ENCODE measurements at regions not wholly inside any gene's neighbourhood (a gene's known extent, or its start where the extent isn't known, plus 50 kb on each side); places are given as distances from the start of the nearest gene placed in this dataset.

DNA sequence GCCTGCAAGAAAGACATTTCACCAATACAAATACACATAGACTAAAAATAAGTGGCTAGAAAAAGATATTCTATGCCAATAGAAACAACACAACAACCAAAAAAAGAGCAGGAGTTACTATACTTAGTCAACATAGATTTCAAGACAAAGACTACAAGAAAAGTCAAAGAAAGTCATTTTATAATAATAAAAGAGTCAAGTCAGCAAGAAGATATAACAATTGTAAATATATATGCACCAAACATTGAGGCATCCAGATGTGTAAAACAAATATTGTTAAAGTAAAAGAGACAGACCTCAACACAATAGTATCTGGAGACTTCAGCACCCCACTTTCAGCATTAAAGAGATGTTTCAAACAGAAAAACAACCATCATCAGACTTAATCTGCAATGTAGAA lies 104.6 kb downstream of the AMY1C start:
- no peak for DNase-seq (ENCODE audit: low read depth)
- TF ChIP-seq, protein P1, sequence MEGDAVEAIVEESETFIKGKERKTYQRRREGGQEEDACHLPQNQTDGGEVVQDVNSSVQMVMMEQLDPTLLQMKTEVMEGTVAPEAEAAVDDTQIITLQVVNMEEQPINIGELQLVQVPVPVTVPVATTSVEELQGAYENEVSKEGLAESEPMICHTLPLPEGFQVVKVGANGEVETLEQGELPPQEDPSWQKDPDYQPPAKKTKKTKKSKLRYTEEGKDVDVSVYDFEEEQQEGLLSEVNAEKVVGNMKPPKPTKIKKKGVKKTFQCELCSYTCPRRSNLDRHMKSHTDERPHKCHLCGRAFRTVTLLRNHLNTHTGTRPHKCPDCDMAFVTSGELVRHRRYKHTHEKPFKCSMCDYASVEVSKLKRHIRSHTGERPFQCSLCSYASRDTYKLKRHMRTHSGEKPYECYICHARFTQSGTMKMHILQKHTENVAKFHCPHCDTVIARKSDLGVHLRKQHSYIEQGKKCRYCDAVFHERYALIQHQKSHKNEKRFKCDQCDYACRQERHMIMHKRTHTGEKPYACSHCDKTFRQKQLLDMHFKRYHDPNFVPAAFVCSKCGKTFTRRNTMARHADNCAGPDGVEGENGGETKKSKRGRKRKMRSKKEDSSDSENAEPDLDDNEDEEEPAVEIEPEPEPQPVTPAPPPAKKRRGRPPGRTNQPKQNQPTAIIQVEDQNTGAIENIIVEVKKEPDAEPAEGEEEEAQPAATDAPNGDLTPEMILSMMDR (IDR thresholded peaks at IDR 0.05; ENCODE audit: insufficient read depth, low read length, poor library complexity, severe bottlenecking), result no peak
- Histone ChIP-seq H3K36me3 (ENCODE audit: control insufficient read depth, insufficient read depth, low read length) (no peaks in the 10 kb centered on the region), H3K27me3 (ENCODE audit: control insufficient read depth, insufficient read depth, low read length) (no peaks in the 10 kb centered on the region), H3K4me3 (ENCODE audit: low read depth, low read length) (no peak overlapping the region)

DNA sequence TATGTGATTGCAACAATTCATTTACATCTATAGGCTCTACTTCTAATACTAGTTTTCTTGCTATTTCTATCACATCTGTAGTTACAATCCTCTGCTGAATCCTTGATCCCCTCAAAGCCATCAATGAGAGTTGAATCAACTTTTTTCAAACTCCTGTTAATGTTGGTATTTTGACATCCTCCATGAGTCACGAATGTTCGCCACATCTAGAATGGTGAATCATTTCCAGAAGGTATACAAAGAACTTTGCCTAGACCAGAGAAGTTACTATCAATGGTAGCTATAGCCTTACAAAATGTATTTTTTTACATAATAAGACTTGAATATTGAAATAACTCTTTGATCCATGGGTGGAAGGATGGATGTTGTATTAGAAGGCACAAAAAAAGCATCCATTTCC lies 110.0 kb downstream of the AMY1C start:
- TF ChIP-seq, protein P1 (IDR thresholded peaks at IDR 0.05; ENCODE audit: insufficient read depth, low read length, poor library complexity, severe bottlenecking), result no peak
- no peak overlapping the region for H3K4me3 ChIP-seq (ENCODE audit: low read depth, low read length)
- no peaks in the 10 kb centered on the region for H3K36me3 ChIP-seq (ENCODE audit: control insufficient read depth, insufficient read depth, low read length)
- DNase-seq (ENCODE audit: low read depth), result no peak
- no peaks in the 10 kb centered on the region for H3K27me3 ChIP-seq (ENCODE audit: control insufficient read depth, insufficient read depth, low read length)

DNA sequence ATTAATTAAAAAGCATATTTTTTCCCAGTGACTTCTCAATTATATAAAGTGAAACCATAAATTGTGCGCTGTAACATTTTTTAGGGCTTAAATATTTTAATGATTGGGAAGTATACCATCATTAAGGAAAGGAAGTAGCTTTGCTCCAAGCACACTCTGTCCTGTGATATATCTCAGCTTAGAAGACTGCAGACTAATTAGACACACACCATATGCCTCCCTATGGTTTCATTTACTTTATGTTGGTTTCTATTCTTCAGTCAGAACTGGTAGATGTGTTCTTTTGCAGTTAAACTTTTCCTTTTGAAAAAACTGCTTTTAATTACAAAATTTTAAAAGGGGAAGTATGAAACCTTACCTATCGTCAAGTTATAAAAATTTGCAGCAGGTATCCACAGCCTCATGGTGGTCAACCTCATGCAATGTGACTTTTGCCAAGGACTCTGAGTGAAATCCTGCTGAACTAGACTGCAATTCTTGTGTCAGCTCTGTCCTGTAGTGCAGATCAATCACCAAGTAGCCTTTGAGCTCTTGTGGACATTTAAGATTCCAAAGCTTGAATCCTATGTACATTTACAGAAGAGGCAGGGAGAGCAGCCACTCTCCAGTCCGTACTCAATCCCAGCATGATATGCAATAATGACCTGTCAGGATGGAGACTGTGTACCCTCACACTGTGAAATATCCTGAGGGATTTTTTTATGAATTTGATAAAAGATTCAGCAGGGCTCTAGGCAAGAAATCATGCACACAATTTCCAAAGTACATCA lies 149.1 kb downstream of the AMY1C start:
- Histone ChIP-seq H3K4me3 (ENCODE audit: low read depth, low read length) (no peak overlapping the region), H3K36me3 (ENCODE audit: control insufficient read depth, insufficient read depth, low read length) (no peaks in the 10 kb centered on the region), H3K27me3 (ENCODE audit: control insufficient read depth, insufficient read depth, low read length) (no peaks in the 10 kb centered on the region)
- no peak for DNase-seq (ENCODE audit: low read depth)
- TF ChIP-seq, protein P1 (IDR thresholded peaks at IDR 0.05; ENCODE audit: insufficient read depth, low read length, poor library complexity, severe bottlenecking), result no peak

DNA sequence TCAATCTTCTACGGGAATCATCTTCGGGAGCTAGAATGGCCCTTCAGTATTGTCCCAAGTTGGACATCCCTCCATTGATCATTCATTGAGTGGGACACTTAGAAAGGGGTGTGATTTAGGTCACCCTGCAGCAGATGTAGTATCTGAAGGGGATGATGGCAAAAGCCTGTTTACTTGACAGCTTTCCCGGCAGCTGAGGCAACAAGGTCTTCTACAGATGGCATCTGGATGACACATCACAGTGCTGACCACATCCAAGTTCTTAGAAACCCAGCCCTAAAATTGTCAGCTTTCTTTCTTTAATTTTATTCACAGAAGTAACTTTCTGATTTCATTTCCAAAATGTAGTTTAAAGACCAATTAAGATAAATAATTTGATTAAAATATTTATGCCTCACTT lies 150.3 kb downstream of the AMY1C start:
- no peak overlapping the region for H3K4me3 ChIP-seq (ENCODE audit: low read depth, low read length)
- no peaks in the 10 kb centered on the region for H3K27me3 ChIP-seq (ENCODE audit: control insufficient read depth, insufficient read depth, low read length)
- TF ChIP-seq, protein P1 (IDR thresholded peaks at IDR 0.05; ENCODE audit: insufficient read depth, low read length, poor library complexity, severe bottlenecking), result no peak
- no peak for DNase-seq (ENCODE audit: low read depth)
- H3K36me3 ChIP-seq (ENCODE audit: control insufficient read depth, insufficient read depth, low read length), result no peaks in the 10 kb centered on the region

DNA sequence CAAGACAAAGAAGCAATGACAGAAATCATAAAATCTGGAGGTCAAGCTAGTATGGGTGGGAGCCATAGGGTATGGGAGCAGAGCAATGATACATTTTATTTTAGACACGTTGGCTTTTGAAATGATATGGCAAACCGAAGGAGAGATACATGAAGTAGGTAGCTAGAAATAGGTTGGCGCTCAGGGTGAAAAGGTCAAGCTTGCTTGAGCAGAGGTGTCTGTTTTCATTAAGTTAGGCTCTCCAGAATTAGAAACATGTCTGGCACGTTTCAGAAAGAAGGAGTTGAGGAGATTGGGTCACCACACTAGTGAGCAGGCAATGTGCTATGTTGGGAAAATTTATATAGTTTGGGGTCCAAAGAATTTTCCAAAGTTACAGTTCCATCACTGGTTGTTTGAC lies 151.4 kb downstream of the AMY1C start:
- TF ChIP-seq, protein P1 (IDR thresholded peaks at IDR 0.05; ENCODE audit: insufficient read depth, low read length, poor library complexity, severe bottlenecking), result no peak
- DNase-seq (ENCODE audit: low read depth), result no peak
- no peaks in the 10 kb centered on the region for H3K27me3 ChIP-seq (ENCODE audit: control insufficient read depth, insufficient read depth, low read length)
- no peaks in the 10 kb centered on the region for H3K36me3 ChIP-seq (ENCODE audit: control insufficient read depth, insufficient read depth, low read length)
- no peak overlapping the region for H3K4me3 ChIP-seq (ENCODE audit: low read depth, low read length)

DNA sequence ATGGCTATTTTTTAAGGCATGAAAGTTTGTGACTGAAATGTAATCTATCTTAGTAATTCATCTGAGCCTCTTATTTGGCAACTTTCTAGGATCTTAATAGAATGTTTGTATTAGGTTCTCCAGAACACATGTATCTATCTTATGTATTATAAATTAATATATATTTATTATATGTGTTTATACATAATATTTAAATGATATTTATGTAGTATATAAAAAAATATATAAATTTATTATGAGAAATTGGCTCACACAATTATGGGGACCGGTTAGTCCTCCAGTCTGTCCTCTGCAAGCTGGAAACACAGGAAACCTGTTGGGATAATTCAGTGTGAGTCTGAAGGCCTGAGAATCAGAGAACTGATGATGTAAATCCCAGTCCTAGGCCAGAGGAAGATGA lies 155.7 kb downstream of the AMY1C start:
- TF ChIP-seq, protein P1 (IDR thresholded peaks at IDR 0.05; ENCODE audit: insufficient read depth, low read length, poor library complexity, severe bottlenecking), result no peak
- no peaks in the 10 kb centered on the region for H3K27me3 ChIP-seq (ENCODE audit: control insufficient read depth, insufficient read depth, low read length)
- no peak overlapping the region for H3K4me3 ChIP-seq (ENCODE audit: low read depth, low read length)
- no peaks in the 10 kb centered on the region for H3K36me3 ChIP-seq (ENCODE audit: control insufficient read depth, insufficient read depth, low read length)
- DNase-seq (ENCODE audit: low read depth), result no peak
